Thoracic aorta (tissue), 2 donors: ENCODE measurements at regions not wholly inside any gene's neighbourhood (a gene's known extent, or its start where the extent isn't known, plus 50 kb on each side); places are given as distances from the start of the nearest gene placed in this dataset.

Source experiments
- ATAC-seq: fragments of 150-250 bp; one replicate; pipeline ENCODE4 v1.8.0; 2017; ENCODE audit warnings: low read depth; ENCODE audit not compliant: insufficient number of reproducible peaks, low FRiP score
- DNase-seq: peaks from one replicate; pipeline ENCODE4 v3.0.0-alpha.2; 2020; ENCODE audit warnings: low spot score
- H3K27ac ChIP-seq, 2 donors: fragments of 200-600 bp; sonication (generic); 1 replicate in 1 of 2; 2 replicates in 1 of 2; pipeline ENCODE4 v1.5.1; 2016; ENCODE audit warnings: mild to moderate bottlenecking in 2 of 2, moderate library complexity in 2 of 2
- H3K27me3 ChIP-seq: fragments of 200-600 bp; sonication (generic); replicated peaks from 2 replicates; pipeline ENCODE4 v1.6.0; 2016; ENCODE audit warnings: mild to moderate bottlenecking; ENCODE audit not compliant: insufficient read depth
- H3K36me3 ChIP-seq: fragments of 200-600 bp; sonication (generic); one replicate; pipeline ENCODE4 v1.5.1; 2016
- H3K4me1 ChIP-seq, 2 donors: fragments of 200-600 bp; sonication (generic); 1 replicate in 1 of 2; 2 replicates in 1 of 2; pipeline versions ENCODE4 v1.5.1 to v1.6.0; 2016; ENCODE audit warnings: low read depth in 2 of 2, mild to moderate bottlenecking in 1 of 2; ENCODE audit not compliant: control insufficient read depth in 1 of 2
- H3K4me3 ChIP-seq: fragments of 200-600 bp; sonication (generic); 2 replicates; pipeline ENCODE4 v1.5.1; 2016; ENCODE audit warnings: mild to moderate bottlenecking
- H3K9me3 ChIP-seq: fragments of 200-600 bp; sonication (generic); 2 replicates; pipeline ENCODE4 v1.5.1; 2016
- CTCF ChIP-seq: fragments of 200-600 bp; sonication (generic); IDR thresholded peaks from one replicate; pipeline ENCODE4 v1.5.1; 2019; ENCODE audit warnings: antibody characterized with exemption

- H3K27ac ChIP-seq = no peak overlapping the region
- H3K4me3 ChIP-seq = no peak overlapping the region
- H3K4me1 ChIP-seq = no peaks in the 10 kb centered on the region
- DNase-seq (no peak), ATAC-seq (no peak)
- no peaks in the 10 kb centered on the region for H3K36me3 ChIP-seq
- no peak for TF ChIP-seq CTCF
- no peaks in the 10 kb centered on the region for H3K9me3 ChIP-seq
- H3K27me3 ChIP-seq = no peaks in the 10 kb centered on the region
Measured at GRCh38 chr13:79884890-79885289, 403.9 kb downstream of the NDFIP2 start.

GRCh38 chr13:79883216-79883615, 402.3 kb downstream of the NDFIP2 start:
- no peak for TF ChIP-seq CTCF
- Histone ChIP-seq H3K4me1 (no peaks in the 10 kb centered on the region), H3K36me3 (no peaks in the 10 kb centered on the region), H3K27me3 (no peaks in the 10 kb centered on the region), H3K9me3 (no peaks in the 10 kb centered on the region), H3K27ac (no peak overlapping the region), H3K4me3 (no peak overlapping the region)
- ATAC-seq (no peak), DNase-seq (no peak)

- no peak for TF ChIP-seq CTCF
- ATAC-seq (no peak), DNase-seq (no peak)
- Histone ChIP-seq H3K4me3 (no peak overlapping the region), H3K9me3 (peaks cover 4% of the 10 kb centered on the region), H3K27me3 (no peaks in the 10 kb centered on the region), H3K27ac (no peak overlapping the region), H3K36me3 (no peaks in the 10 kb centered on the region), H3K4me1 (no peaks in the 10 kb centered on the region)
Measured at GRCh38 chr13:79880818-79881217, 399.9 kb downstream of the NDFIP2 start.

GRCh38 chr13:79874396-79875360, 393.7 kb downstream of the NDFIP2 start:
- TF ChIP-seq CTCF = no peak
- ATAC-seq (no peak), DNase-seq (no peak)
- H3K36me3 ChIP-seq = no peaks in the 10 kb centered on the region
- no peaks in the 10 kb centered on the region for H3K4me1 ChIP-seq
- H3K27ac ChIP-seq = no peak overlapping the region
- H3K4me3 ChIP-seq = no peak overlapping the region
- H3K27me3 ChIP-seq = no peaks in the 10 kb centered on the region
- H3K9me3 ChIP-seq = peaks cover 4% of the 10 kb centered on the region

GRCh38 chr13:79871594-79871993, 390.6 kb downstream of the NDFIP2 start:
- no peak for TF ChIP-seq CTCF
- no peak overlapping the region for H3K27ac ChIP-seq
- H3K36me3 ChIP-seq = no peaks in the 10 kb centered on the region
- no peak for ATAC-seq
- no peak overlapping the region for H3K4me3 ChIP-seq
- H3K9me3 ChIP-seq = peaks cover 2% of the 10 kb centered on the region
- DNase-seq = no peak
- no peaks in the 10 kb centered on the region for H3K4me1 ChIP-seq
- no peaks in the 10 kb centered on the region for H3K27me3 ChIP-seq
